MM.1S (cell line): ENCODE measurements at regions not wholly inside any gene's neighbourhood (a gene's known extent, or its start where the extent isn't known, plus 50 kb on each side); places are given as distances from the start of the nearest gene placed in this dataset.

Experiments used
- DNase-seq: peaks from one replicate; pipeline ENCODE4 v3.0.0-alpha.2; 2015
- H2AFZ ChIP-seq: fragments of 300-600 bp; sonication (generic); 2 replicates; pipeline ENCODE4 v1.6.0; 2016; ENCODE audit warnings: antibody characterized with exemption, low read length
- H3F3A ChIP-seq: fragments of 300-600 bp; sonication (generic); 2 replicates; pipeline ENCODE4 v1.6.1; 2016; ENCODE audit warnings: mild to moderate bottlenecking, antibody characterized with exemption, low read length, moderate library complexity, mixed read lengths; ENCODE audit not compliant: insufficient read depth
- H3K27ac ChIP-seq: fragments of 300-600 bp; sonication (generic); 2 replicates; pipeline ENCODE4 v1.5.1; 2016; ENCODE audit warnings: mild to moderate bottlenecking, low read length
- H3K27me3 ChIP-seq: fragments of 300-600 bp; sonication (generic); replicated peaks from 2 replicates; pipeline ENCODE4 v1.6.0; 2016; ENCODE audit warnings: low read length; ENCODE audit not compliant: insufficient read depth
- H3K36me3 ChIP-seq: fragments of 300-600 bp; sonication (generic); replicated peaks from 2 replicates; pipeline ENCODE4 v1.6.1; 2016; ENCODE audit warnings: mild to moderate bottlenecking, low read length, mixed read lengths; ENCODE audit not compliant: insufficient read depth
- H3K4me1 ChIP-seq: fragments of 300-600 bp; sonication (generic); 2 replicates; pipeline ENCODE4 v1.6.1; 2016; ENCODE audit warnings: low read length, mixed read lengths
- H3K4me2 ChIP-seq: fragments of 300-600 bp; sonication (generic); 2 replicates; pipeline ENCODE4 v1.6.0; 2016; ENCODE audit warnings: low read depth, low read length
- H3K4me3 ChIP-seq: fragments of 300-600 bp; sonication (generic); 2 replicates; pipeline ENCODE4 v1.5.1; 2016; ENCODE audit warnings: low read length, mixed read lengths
- H3K79me2 ChIP-seq: fragments of 300-600 bp; sonication (generic); 2 replicates; pipeline ENCODE4 v1.6.1; 2016; ENCODE audit warnings: mixed run types, low read length, mixed read lengths
- H3K9ac ChIP-seq: fragments of 300-600 bp; sonication (generic); 2 replicates; pipeline ENCODE4 v1.6.1; 2016; ENCODE audit warnings: low read length, mixed read lengths
- H3K9me2 ChIP-seq: fragments of 300-600 bp; sonication (generic); replicated peaks from 2 replicates; pipeline ENCODE4 v1.6.1; 2016; ENCODE audit warnings: mild to moderate bottlenecking, low read length, mixed read lengths; ENCODE audit not compliant: insufficient read depth
- H3K9me3 ChIP-seq: fragments of 300-600 bp; sonication (generic); replicated peaks from 2 replicates; pipeline ENCODE4 v1.6.1; 2016; ENCODE audit warnings: mild to moderate bottlenecking, low read length, mixed read lengths; ENCODE audit not compliant: insufficient read depth
- H4K20me1 ChIP-seq: fragments of 300-600 bp; sonication (generic); 2 replicates; pipeline ENCODE4 v1.6.1; 2016; ENCODE audit warnings: mild to moderate bottlenecking, low read length, moderate library complexity, mixed read lengths; ENCODE audit not compliant: insufficient read depth
- EZH2 ChIP-seq: fragments of 300-600 bp; sonication (generic); optimal IDR thresholded peaks from 2 replicates; pipeline ENCODE3; 2017; ENCODE audit warnings: low read depth, mild to moderate bottlenecking, antibody characterized with exemption, low read length, mixed read lengths
- EZH2phosphoT487 ChIP-seq: fragments of 300-600 bp; sonication (generic); IDR thresholded peaks from 2 replicates; pipeline ENCODE4 v1.6.1; 2018; ENCODE audit warnings: antibody characterized with exemption, low read length
- TF ChIP-seq, protein P1 (sequence below): fragments of 300-600 bp; sonication (generic); IDR thresholded peaks from 2 replicates; pipeline ENCODE4 v1.5.1; 2016; ENCODE audit warnings: antibody characterized with exemption, low read length, mixed read lengths

DNA sequence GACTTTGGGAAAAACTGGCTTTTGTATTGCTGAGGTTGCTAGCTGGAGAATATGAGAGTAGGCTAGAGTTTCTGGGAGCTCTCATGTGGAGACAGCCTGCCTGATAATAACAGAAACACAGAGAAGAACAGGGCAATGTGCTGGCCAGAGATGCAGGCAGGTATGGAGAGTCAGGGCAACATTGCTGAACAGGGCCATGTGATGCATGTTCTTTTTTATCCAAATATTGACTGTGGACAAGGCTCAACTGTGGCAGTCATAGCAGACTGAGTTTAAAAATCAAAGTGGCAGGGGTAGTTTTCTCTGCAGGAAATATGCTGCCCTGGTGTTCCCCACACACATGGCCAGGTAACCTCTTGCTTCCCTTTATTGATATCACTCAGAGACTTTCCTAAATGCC, 381.1 kb downstream of the RASEF start:
- Histone ChIP-seq H3K79me2 (no peaks in the 10 kb centered on the region), H3K4me3 (no peak overlapping the region), H3K4me2 (no peak overlapping the region), H3K27me3 (no peaks in the 10 kb centered on the region), H2AFZ (no peak overlapping the region), H3K9me3 (no peaks in the 10 kb centered on the region), H3K27ac (no peak overlapping the region), H3K4me1 (no peaks in the 10 kb centered on the region), H3K9ac (no peak overlapping the region), H3K36me3 (no peaks in the 10 kb centered on the region), H3F3A (no peaks in the 10 kb centered on the region), H4K20me1 (no peaks in the 10 kb centered on the region), H3K9me2 (no peaks in the 10 kb centered on the region)
- TF ChIP-seq, protein P1, sequence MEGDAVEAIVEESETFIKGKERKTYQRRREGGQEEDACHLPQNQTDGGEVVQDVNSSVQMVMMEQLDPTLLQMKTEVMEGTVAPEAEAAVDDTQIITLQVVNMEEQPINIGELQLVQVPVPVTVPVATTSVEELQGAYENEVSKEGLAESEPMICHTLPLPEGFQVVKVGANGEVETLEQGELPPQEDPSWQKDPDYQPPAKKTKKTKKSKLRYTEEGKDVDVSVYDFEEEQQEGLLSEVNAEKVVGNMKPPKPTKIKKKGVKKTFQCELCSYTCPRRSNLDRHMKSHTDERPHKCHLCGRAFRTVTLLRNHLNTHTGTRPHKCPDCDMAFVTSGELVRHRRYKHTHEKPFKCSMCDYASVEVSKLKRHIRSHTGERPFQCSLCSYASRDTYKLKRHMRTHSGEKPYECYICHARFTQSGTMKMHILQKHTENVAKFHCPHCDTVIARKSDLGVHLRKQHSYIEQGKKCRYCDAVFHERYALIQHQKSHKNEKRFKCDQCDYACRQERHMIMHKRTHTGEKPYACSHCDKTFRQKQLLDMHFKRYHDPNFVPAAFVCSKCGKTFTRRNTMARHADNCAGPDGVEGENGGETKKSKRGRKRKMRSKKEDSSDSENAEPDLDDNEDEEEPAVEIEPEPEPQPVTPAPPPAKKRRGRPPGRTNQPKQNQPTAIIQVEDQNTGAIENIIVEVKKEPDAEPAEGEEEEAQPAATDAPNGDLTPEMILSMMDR: no peak
- TF ChIP-seq EZH2phosphoT487: no peak
- no peak for TF ChIP-seq EZH2
- DNase-seq: no peak

GRCh38 chr9:82682431-82682830, 380.5 kb downstream of the RASEF start:
- no peak overlapping the region for H3K27ac ChIP-seq
- H3F3A ChIP-seq: no peaks in the 10 kb centered on the region
- TF ChIP-seq, protein P1: no peak
- TF ChIP-seq EZH2 (no peak), EZH2phosphoT487 (no peak)
- no peaks in the 10 kb centered on the region for H3K4me1 ChIP-seq
- no peaks in the 10 kb centered on the region for H3K9me3 ChIP-seq
- no peak overlapping the region for H3K9ac ChIP-seq
- no peaks in the 10 kb centered on the region for H3K9me2 ChIP-seq
- no peak overlapping the region for H2AFZ ChIP-seq
- H3K4me3 ChIP-seq: no peak overlapping the region
- H4K20me1 ChIP-seq: no peaks in the 10 kb centered on the region
- no peaks in the 10 kb centered on the region for H3K79me2 ChIP-seq
- no peak overlapping the region for H3K4me2 ChIP-seq
- no peak for DNase-seq
- no peaks in the 10 kb centered on the region for H3K36me3 ChIP-seq
- H3K27me3 ChIP-seq: no peaks in the 10 kb centered on the region

- H3F3A ChIP-seq: no peaks in the 10 kb centered on the region
- no peaks in the 10 kb centered on the region for H3K9me3 ChIP-seq
- H3K9ac ChIP-seq: no peak overlapping the region
- no peak overlapping the region for H3K27ac ChIP-seq
- no peak overlapping the region for H3K4me2 ChIP-seq
- H2AFZ ChIP-seq: no peak overlapping the region
- TF ChIP-seq EZH2phosphoT487 (no peak), EZH2 (no peak)
- TF ChIP-seq, protein P1: no peak
- H3K79me2 ChIP-seq: no peaks in the 10 kb centered on the region
- no peak for DNase-seq
- H3K36me3 ChIP-seq: no peaks in the 10 kb centered on the region
- no peaks in the 10 kb centered on the region for H3K9me2 ChIP-seq
- no peaks in the 10 kb centered on the region for H4K20me1 ChIP-seq
- H3K4me1 ChIP-seq: no peaks in the 10 kb centered on the region
- H3K27me3 ChIP-seq: no peaks in the 10 kb centered on the region
- no peak overlapping the region for H3K4me3 ChIP-seq
These were observed 367.2 kb downstream of the RASEF start for GRCh38 chr9:82695704-82696103.
